Transverse colon (tissue), 4 donors: ENCODE measurements at regions not wholly inside any gene's neighbourhood (a gene's known extent, or its start where the extent isn't known, plus 50 kb on each side); places are given as distances from the start of the nearest gene placed in this dataset.

Experiments used
- POLR2A ChIP-seq: fragments of 450-650 bp; IDR thresholded peaks from one replicate; pipeline ENCODE4 v1.6.1; 2016; ENCODE audit warnings: antibody characterized with exemption, mild to moderate bottlenecking, moderate library complexity
- POLR2AphosphoS5 ChIP-seq, 3 donors: sonication (generic); formaldehyde crosslinking; IDR thresholded peaks; one replicate each; pipeline ENCODE4 v1.6.1; 2016; ENCODE audit warnings: antibody characterized with exemption in 3 of 3
- TF ChIP-seq, protein P1 (sequence below), 5 experiments: fragments of 200-600 bp in 3 of 5; fragments of 450-650 bp in 2 of 5; sonication (generic) in 3 of 5; IDR thresholded peaks; 1 replicate in 2 of 5; 2 replicates in 3 of 5; pipeline ENCODE4 v1.5.1; 2016 to 2017; ENCODE audit warnings: antibody characterized with exemption in 5 of 5, inconsistent platforms in 3 of 5, mild to moderate bottlenecking in 2 of 5, moderate library complexity in 1 of 5

- TF ChIP-seq, protein P1, sequence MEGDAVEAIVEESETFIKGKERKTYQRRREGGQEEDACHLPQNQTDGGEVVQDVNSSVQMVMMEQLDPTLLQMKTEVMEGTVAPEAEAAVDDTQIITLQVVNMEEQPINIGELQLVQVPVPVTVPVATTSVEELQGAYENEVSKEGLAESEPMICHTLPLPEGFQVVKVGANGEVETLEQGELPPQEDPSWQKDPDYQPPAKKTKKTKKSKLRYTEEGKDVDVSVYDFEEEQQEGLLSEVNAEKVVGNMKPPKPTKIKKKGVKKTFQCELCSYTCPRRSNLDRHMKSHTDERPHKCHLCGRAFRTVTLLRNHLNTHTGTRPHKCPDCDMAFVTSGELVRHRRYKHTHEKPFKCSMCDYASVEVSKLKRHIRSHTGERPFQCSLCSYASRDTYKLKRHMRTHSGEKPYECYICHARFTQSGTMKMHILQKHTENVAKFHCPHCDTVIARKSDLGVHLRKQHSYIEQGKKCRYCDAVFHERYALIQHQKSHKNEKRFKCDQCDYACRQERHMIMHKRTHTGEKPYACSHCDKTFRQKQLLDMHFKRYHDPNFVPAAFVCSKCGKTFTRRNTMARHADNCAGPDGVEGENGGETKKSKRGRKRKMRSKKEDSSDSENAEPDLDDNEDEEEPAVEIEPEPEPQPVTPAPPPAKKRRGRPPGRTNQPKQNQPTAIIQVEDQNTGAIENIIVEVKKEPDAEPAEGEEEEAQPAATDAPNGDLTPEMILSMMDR (IDR thresholded peaks at IDR 0.05): no peak
- no peak for TF ChIP-seq POLR2A
- TF ChIP-seq POLR2AphosphoS5 (IDR thresholded peaks at IDR 0.05): no peak
Measured at GRCh38 chr13:76790980-76791819, 95.0 kb downstream of the KCTD12 start.
